Activated naive CD4-positive, alpha-beta T cell treated with anti-CD3 and anti-CD28 coated beads, Interleukin-2, amount 50 U/mL, for 16 hours (primary cell): ENCODE measurements at regions not wholly inside any gene's neighbourhood (a gene's known extent, or its start where the extent isn't known, plus 50 kb on each side); places are given as distances from the start of the nearest gene placed in this dataset.

Experiments used
- DNase-seq: peaks from one replicate; pipeline ENCODE4 v3.0.0-alpha.2; 2020

GRCh38 chr1:83114136-83114834, 884.6 kb downstream of the TTLL7 start:
- DNase-seq = no peak

GRCh38 chr1:83113652-83114051, 885.3 kb downstream of the TTLL7 start:
- no peak for DNase-seq

GRCh38 chr1:83112248-83112885, 886.6 kb downstream of the TTLL7 start:
- DNase-seq = no peak

- no peak for DNase-seq
These were observed 888.8 kb downstream of the TTLL7 start for GRCh38 chr1:83110156-83110555.

GRCh38 chr1:83109692-83110091, 889.2 kb downstream of the TTLL7 start:
- no peak for DNase-seq

- DNase-seq = no peak
These were observed 894.4 kb downstream of the TTLL7 start for GRCh38 chr1:83104558-83104957.

GRCh38 chr1:83103341-83103740, 895.6 kb downstream of the TTLL7 start:
- DNase-seq = no peak

GRCh38 chr1:83102630-83103071, 896.3 kb downstream of the TTLL7 start:
- no peak for DNase-seq

GRCh38 chr1:83101406-83101805, 897.5 kb downstream of the TTLL7 start:
- no peak for DNase-seq

GRCh38 chr1:83100133-83100532, 898.8 kb downstream of the TTLL7 start:
- no peak for DNase-seq

GRCh38 chr1:83098791-83099190, 900.1 kb downstream of the TTLL7 start:
- DNase-seq = no peak

GRCh38 chr1:83098131-83098530, 900.8 kb downstream of the TTLL7 start:
- DNase-seq = no peak

GRCh38 chr1:83097715-83098114, 901.2 kb downstream of the TTLL7 start:
- DNase-seq = no peak

- DNase-seq = no peak
These were observed 903.4 kb downstream of the TTLL7 start for GRCh38 chr1:83095570-83095969.

- no peak for DNase-seq
These were observed 908.7 kb downstream of the TTLL7 start for GRCh38 chr1:83090195-83090594.

- no peak for DNase-seq
These were observed 911.1 kb downstream of the TTLL7 start for GRCh38 chr1:83087851-83088250.

- DNase-seq = no peak
These were observed 911.9 kb downstream of the TTLL7 start for GRCh38 chr1:83086986-83087512.

GRCh38 chr1:83086346-83086745, 912.6 kb downstream of the TTLL7 start:
- DNase-seq = no peak

GRCh38 chr1:83083589-83084224, 915.2 kb downstream of the TTLL7 start:
- DNase-seq = no peak

GRCh38 chr1:83077411-83077810, 921.5 kb downstream of the TTLL7 start:
- no peak for DNase-seq

GRCh38 chr1:83075107-83075506, 923.8 kb downstream of the TTLL7 start:
- no peak for DNase-seq

- no peak for DNase-seq
These were observed 931.0 kb downstream of the TTLL7 start for GRCh38 chr1:83067954-83068353.

GRCh38 chr1:83065952-83066727, 932.8 kb downstream of the TTLL7 start:
- DNase-seq = no peak
